ENCODE measurements at regions not wholly inside any gene's neighbourhood (a gene's known extent, or its start where the extent isn't known, plus 50 kb on each side); places are given as distances from the start of the nearest gene placed in this dataset.

GRCh38 chr4:181618896-181619295, 624.3 kb upstream of the TENM3 start:
- TF ChIP-seq POLR2A (IDR thresholded peaks at IDR 0.05; ENCODE audit: low read length) = no peak
- TF ChIP-seq GATA1 (IDR thresholded peaks at IDR 0.05; ENCODE audit: low read depth, low read length) = no peak

Data from erythroblast (primary cell).